Heart left ventricle (tissue), 16 donors: ENCODE measurements at regions not wholly inside any gene's neighbourhood (a gene's known extent, or its start where the extent isn't known, plus 50 kb on each side); places are given as distances from the start of the nearest gene placed in this dataset.

Experiments
- ATAC-seq, 4 donors: fragments of 200-7000 bp; cut with Tn5 transposase; one replicate each; pipeline ENCODE4 v1.9.1; 2020 to 2022; ENCODE audit warnings: moderate library complexity in 4 of 4, mild to moderate bottlenecking in 3 of 4, moderate number of reproducible peaks in 1 of 4
- DNase-seq, 5 donors: peaks; one replicate each; pipeline ENCODE4 v3.0.0-alpha.2; 2020
- H3K27ac ChIP-seq, 12 donors: fragments of 200-600 bp; sonication (generic) in 4 of 12; one replicate each; pipeline versions ENCODE4 v1.5.0 to v1.8.0; 2016 to 2022; ENCODE audit warnings: mild to moderate bottlenecking in 2 of 12
- H3K27me3 ChIP-seq, 9 donors: fragments of 200-600 bp; sonication (generic) in 2 of 9; one replicate each; pipeline versions ENCODE4 v1.5.1 to v1.8.0; 2016 to 2022; ENCODE audit warnings: mild to moderate bottlenecking in 3 of 9
- H3K36me3 ChIP-seq, 9 donors: fragments of 200-600 bp; sonication (generic) in 2 of 9; one replicate each; pipeline versions ENCODE4 v1.5.0 to v1.8.0; 2018 to 2022; ENCODE audit warnings: mild to moderate bottlenecking in 2 of 9
- H3K4me1 ChIP-seq, 12 donors: fragments of 200-600 bp; sonication (generic) in 4 of 12; one replicate each; pipeline versions ENCODE4 v1.5.0 to v1.8.0; 2016 to 2022; ENCODE audit warnings: mild to moderate bottlenecking in 3 of 12
- H3K4me3 ChIP-seq, 12 donors: fragments of 200-600 bp; sonication (generic) in 4 of 12; one replicate each; pipeline versions ENCODE4 v1.5.0 to v1.8.0; 2017 to 2022; ENCODE audit warnings: mild to moderate bottlenecking in 9 of 12, moderate library complexity in 4 of 12
- H3K9me3 ChIP-seq, 12 donors: fragments of 200-600 bp; sonication (generic) in 4 of 12; one replicate each; pipeline versions ENCODE4 v1.5.0 to v1.8.0; 2016 to 2022; ENCODE audit warnings: mild to moderate bottlenecking in 1 of 12
- CTCF ChIP-seq, 12 donors: fragments of 200-600 bp; sonication (generic) in 4 of 12; IDR thresholded peaks; one replicate each; pipeline versions ENCODE4 v1.5.0 to v1.8.0; 2018 to 2022; ENCODE audit warnings: antibody characterized with exemption in 12 of 12, mild to moderate bottlenecking in 5 of 12
- POLR2A ChIP-seq, 2 donors: fragments of 450-650 bp; IDR thresholded peaks; one replicate each; pipeline ENCODE4 v1.6.1; 2017; ENCODE audit warnings: antibody characterized with exemption in 2 of 2, mild to moderate bottlenecking in 2 of 2, moderate library complexity in 2 of 2
- WGBS, 4 donors: extraction: QIAGEN DNeasy Blood & Tissue Kit in 2 of 4; methylation state at CpG; one replicate each; pipeline versions ENCODE4 v1.1.5 to v1.1.7; 2013 to 2018; 5-methylcytosine and 5-hydroxymethylcytosine counted together
- intact Hi-C, 10 donors: fragments of 100-400 bp; cut with DNase I; formaldehyde crosslinking; loops; one replicate each; pipeline versions ENCODE4 v1.11.1 to v1.14.2; 2022
- donor health status: ischemic (EF 13 %, LVEDD 7.1; RV severe dilation, severe dysfunction).
- donor health status: healthy with polysubstance abuse.
- donor health status: DM: no; HTN: yes; CAD: no.
- donor health status: DM: no; HTN: no; CAD: no.
- donor health status: ischemic (EF 25% LVEDD 6.9; RV normal size, moderate dysfunction).
- donor health status: ischemic (EF 25% LVEDD 5.7; RV mildly dilated, moderate dysfunction).
- donor health status: healthy.
- donor health status: DM: yes; HTN: yes; CAD: no.
- donor health status: ischemic (EF 35%, LVEDD 5.7; RV mildly dilated, moderate dysfunction).
- donor health status: nonischemic (EF 11% LVEDD 7.7; RV severe dilation, severe dysfunction).
- donor health status: DM: yes; HTN: yes; CAD: no.
- donor health status: PGD.
- donor health status: ischemic (EF 29% LVEDD 5.4; RV normal size, mild dysfunction).
- donor health status: nonischemic (EF 23%, LVEDD 6.1; RV moderate dilation, normal function).

GRCh38 chr20:54339093-54339492 lies 131.2 kb downstream of the PFDN4 start:
- Histone ChIP-seq H3K4me3 (no peak overlapping the region), H3K4me1 (no peaks in the 10 kb centered on the region), H3K27ac (no peak overlapping the region), H3K36me3 (no peaks in the 10 kb centered on the region), H3K9me3 (peaks cover 0 to 10% (median 0%) of the 10 kb centered on the region in 12 donors), H3K27me3 (no peaks in the 10 kb centered on the region)
- no peak for ATAC-seq
- no peak for DNase-seq
- intact Hi-C loops = loop anchor here in 1 of 10 donors (10.0 kb wide), 1 partner anchor 54 kb away; no protein-coding TSS in a partner anchor
- no peak for TF ChIP-seq POLR2A (IDR thresholded peaks at IDR 0.05)
- TF ChIP-seq CTCF (IDR thresholded peaks at IDR 0.05) = no peak
- 47 to 67% (median 64%) methylated on average over 7 of the region's 7 CpGs for WGBS, 4 donors

GRCh38 chr20:54340206-54340605 lies 132.3 kb downstream of the PFDN4 start:
- 53 to 68% (median 55%) methylated on average over 1 of the region's 1 CpG for WGBS, 4 donors
- ATAC-seq (no peak), DNase-seq (no peak)
- intact Hi-C loops = no loop called here
- Histone ChIP-seq H3K9me3 (peaks cover 0 to 10% (median 0%) of the 10 kb centered on the region in 12 donors), H3K4me1 (peaks cover 0 to 5% (median 0%) of the 10 kb centered on the region in 12 donors), H3K27ac (peak overlapping the region in 1 of 12 donors; percentile 37), H3K4me3 (no peak overlapping the region), H3K27me3 (no peaks in the 10 kb centered on the region), H3K36me3 (no peaks in the 10 kb centered on the region)
- TF ChIP-seq POLR2A (IDR thresholded peaks at IDR 0.05) = no peak
- TF ChIP-seq CTCF (IDR thresholded peaks at IDR 0.05) = no peak

GRCh38 chr20:54340667-54341081 lies 132.8 kb downstream of the PFDN4 start:
- TF ChIP-seq CTCF (IDR thresholded peaks at IDR 0.05) = no peak
- TF ChIP-seq POLR2A (IDR thresholded peaks at IDR 0.05) = no peak
- ATAC-seq = peak in 2 of 4 donors; percentile 20 to 49
- H3K27ac ChIP-seq = peak overlapping the region in 1 of 12 donors; percentile 37

GRCh38 chr20:54342258-54342920 lies 133.0 kb upstream of the DOK5 start:
- ATAC-seq = no peak

More at GRCh38 chr20:54340667-54341081, 132.8 kb downstream of the PFDN4 start:
- Histone ChIP-seq H3K4me3 (no peak overlapping the region), H3K4me1 (peaks cover 0 to 10% (median 0%) of the 10 kb centered on the region in 12 donors), H3K27me3 (no peaks in the 10 kb centered on the region), H3K9me3 (peaks cover 0 to 10% (median 0%) of the 10 kb centered on the region in 12 donors), H3K36me3 (no peaks in the 10 kb centered on the region)
- intact Hi-C loops = no loop called here
- no peak for DNase-seq
- 31 to 45% (median 37%) methylated on average over 4 of the region's 4 CpGs for WGBS, 4 donors

More at GRCh38 chr20:54342258-54342920, 133.0 kb upstream of the DOK5 start:
- Histone ChIP-seq H3K4me3 (no peak overlapping the region), H3K4me1 (peaks cover 0 to 16% (median 0%) of the 10 kb centered on the region in 12 donors), H3K27me3 (no peaks in the 10 kb centered on the region), H3K36me3 (no peaks in the 10 kb centered on the region), H3K27ac (no peak overlapping the region), H3K9me3 (no peaks in the 10 kb centered on the region)
- DNase-seq = no peak
- TF ChIP-seq CTCF (IDR thresholded peaks at IDR 0.05) (no peak), POLR2A (IDR thresholded peaks at IDR 0.05) (no peak)
- intact Hi-C loops = no loop called here
- WGBS, 4 donors = 91 to 94% (median 91%) methylated on average over 5 of the region's 5 CpGs
